ENCODE measurements at regions not wholly inside any gene's neighbourhood (a gene's known extent, or its start where the extent isn't known, plus 50 kb on each side); places are given as distances from the start of the nearest gene placed in this dataset.

GRCh38 chr12:127726671-127727315 lies 540.2 kb upstream of the TMEM132C start:
- CTCF ChIA-PET = no interaction called here
- POLR2A ChIA-PET (ENCODE audit: low non-redundant PET) = no interaction called here
- no peak for TF ChIP-seq CTCF (conservative IDR thresholded peaks at IDR 0.05; ENCODE audit: low read depth)
- H3K27ac ChIP-seq = no peak overlapping the region
- no peak for DNase-seq (ENCODE audit: low spot score)

GRCh38 chr12:127728285-127728684 lies 538.7 kb upstream of the TMEM132C start:
- ChIA-PET CTCF (no interaction called here), POLR2A (ENCODE audit: low non-redundant PET) (no interaction called here)
- H3K27ac ChIP-seq = no peak overlapping the region
- no peak for DNase-seq (ENCODE audit: low spot score)
- no peak for TF ChIP-seq CTCF (conservative IDR thresholded peaks at IDR 0.05; ENCODE audit: low read depth)

GRCh38 chr12:127728729-127729128 lies 538.2 kb upstream of the TMEM132C start:
- no peak for TF ChIP-seq CTCF (conservative IDR thresholded peaks at IDR 0.05; ENCODE audit: low read depth)
- no peak overlapping the region for H3K27ac ChIP-seq
- POLR2A ChIA-PET (ENCODE audit: low non-redundant PET) = no interaction called here
- DNase-seq (ENCODE audit: low spot score) = no peak
- CTCF ChIA-PET = no interaction called here

GRCh38 chr12:127729381-127729780 lies 537.6 kb upstream of the TMEM132C start:
- POLR2A ChIA-PET (ENCODE audit: low non-redundant PET) = no interaction called here
- CTCF ChIA-PET = interaction anchor here (0.6 kb wide), 1 partner anchor 1614 kb away, joined by 6 read pairs; no protein-coding TSS in a partner anchor
- no peak for TF ChIP-seq CTCF (conservative IDR thresholded peaks at IDR 0.05; ENCODE audit: low read depth)
- no peak for DNase-seq (ENCODE audit: low spot score)
- no peak overlapping the region for H3K27ac ChIP-seq

- no peak for DNase-seq (ENCODE audit: low spot score)
- no peak for TF ChIP-seq CTCF (conservative IDR thresholded peaks at IDR 0.05; ENCODE audit: low read depth)
- POLR2A ChIA-PET (ENCODE audit: low non-redundant PET) = no interaction called here
- CTCF ChIA-PET = no interaction called here
- no peak overlapping the region for H3K27ac ChIP-seq
Measured at GRCh38 chr12:127731657-127732056, 535.3 kb upstream of the TMEM132C start.

GRCh38 chr12:127742231-127742630 lies 524.7 kb upstream of the TMEM132C start:
- DNase-seq (ENCODE audit: low spot score) = no peak
- H3K27ac ChIP-seq = no peak overlapping the region
- ChIA-PET CTCF (no interaction called here), POLR2A (ENCODE audit: low non-redundant PET) (no interaction called here)
- no peak for TF ChIP-seq CTCF (conservative IDR thresholded peaks at IDR 0.05; ENCODE audit: low read depth)

Measured in RWPE1 (cell line).